SK-N-DZ (cell line): ENCODE measurements at regions not wholly inside any gene's neighbourhood (a gene's known extent, or its start where the extent isn't known, plus 50 kb on each side); places are given as distances from the start of the nearest gene placed in this dataset.

Experiments used
- DNase-seq: peaks from one replicate; pipeline ENCODE4 v3.0.0-alpha.2; 2015; ENCODE audit warnings: low spot score

- DNase-seq, result no peak
Observed at GRCh38 chr18:77657651-77658298, 408.1 kb downstream of the GALR1 start.

- no peak for DNase-seq
Observed at GRCh38 chr18:77658299-77658662, 408.6 kb downstream of the GALR1 start.

- no peak for DNase-seq
Observed at GRCh38 chr18:77658751-77659448, 409.3 kb downstream of the GALR1 start.

GRCh38 chr18:77666613-77667012 is 417.0 kb downstream of the GALR1 start:
- no peak for DNase-seq

- DNase-seq, result no peak
Observed at GRCh38 chr18:77668219-77668618, 418.6 kb downstream of the GALR1 start.

GRCh38 chr18:77669331-77669730 is 419.7 kb downstream of the GALR1 start:
- no peak for DNase-seq

- no peak for DNase-seq
Observed at GRCh38 chr18:77671456-77672167, 422.0 kb downstream of the GALR1 start.

- no peak for DNase-seq
Observed at GRCh38 chr18:77676910-77677309, 427.3 kb downstream of the GALR1 start.

GRCh38 chr18:77677536-77677935 is 427.9 kb downstream of the GALR1 start:
- DNase-seq, result no peak

GRCh38 chr18:77679869-77680268 is 430.2 kb downstream of the GALR1 start:
- no peak for DNase-seq

GRCh38 chr18:77700051-77700450 is 450.4 kb downstream of the GALR1 start:
- DNase-seq, result no peak

- DNase-seq, result no peak
Observed at GRCh38 chr18:77701977-77702376, 452.3 kb downstream of the GALR1 start.

- DNase-seq, result peak; percentile 11
Observed at GRCh38 chr18:77702686-77703085, 453.0 kb downstream of the GALR1 start.

GRCh38 chr18:77705301-77705700 is 455.7 kb downstream of the GALR1 start:
- DNase-seq, result no peak

GRCh38 chr18:77708826-77709506 is 459.3 kb downstream of the GALR1 start:
- DNase-seq, result no peak

- no peak for DNase-seq
Observed at GRCh38 chr18:77711096-77711495, 461.4 kb downstream of the GALR1 start.

- DNase-seq, result no peak
Observed at GRCh38 chr18:77714716-77715115, 465.1 kb downstream of the GALR1 start.

- no peak for DNase-seq
Observed at GRCh38 chr18:77716282-77716681, 466.6 kb downstream of the GALR1 start.

- DNase-seq, result no peak
Observed at GRCh38 chr18:77733292-77733903, 483.8 kb downstream of the GALR1 start.

GRCh38 chr18:77736842-77737241 is 487.2 kb downstream of the GALR1 start:
- no peak for DNase-seq

- DNase-seq, result no peak
Observed at GRCh38 chr18:77737405-77737804, 487.8 kb downstream of the GALR1 start.

- no peak for DNase-seq
Observed at GRCh38 chr18:77749089-77749488, 499.4 kb downstream of the GALR1 start.
